ENCODE measurements at regions not wholly inside any gene's neighbourhood (a gene's known extent, or its start where the extent isn't known, plus 50 kb on each side); places are given as distances from the start of the nearest gene placed in this dataset.

DNA sequence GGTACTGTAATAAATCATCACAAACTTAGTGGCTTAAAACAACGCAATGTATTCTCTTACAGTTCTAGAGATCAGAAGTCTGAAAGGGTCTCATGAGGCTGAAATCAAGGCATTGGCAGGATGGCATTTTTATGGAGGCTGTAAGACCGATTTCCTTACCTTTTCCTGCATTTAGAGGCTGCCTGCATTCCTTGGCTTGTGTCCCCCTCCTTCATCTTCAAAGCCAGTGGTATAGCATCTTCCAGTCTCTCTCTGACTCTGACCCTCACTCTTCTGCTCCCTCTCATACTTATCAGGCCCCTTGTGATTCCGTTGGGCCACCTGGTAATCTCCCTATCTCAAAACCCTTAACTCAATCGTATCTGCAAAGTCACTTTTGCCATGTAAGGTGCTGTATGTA is 258.2 kb upstream of the JADE1 start:
- DNase-seq (ENCODE audit: extremely low read depth, low read depth) = no peak
- H3K4me3 ChIP-seq (replicated peaks; ENCODE audit: low read depth, low read length) = no peak overlapping the region
- TF ChIP-seq, protein P1, sequence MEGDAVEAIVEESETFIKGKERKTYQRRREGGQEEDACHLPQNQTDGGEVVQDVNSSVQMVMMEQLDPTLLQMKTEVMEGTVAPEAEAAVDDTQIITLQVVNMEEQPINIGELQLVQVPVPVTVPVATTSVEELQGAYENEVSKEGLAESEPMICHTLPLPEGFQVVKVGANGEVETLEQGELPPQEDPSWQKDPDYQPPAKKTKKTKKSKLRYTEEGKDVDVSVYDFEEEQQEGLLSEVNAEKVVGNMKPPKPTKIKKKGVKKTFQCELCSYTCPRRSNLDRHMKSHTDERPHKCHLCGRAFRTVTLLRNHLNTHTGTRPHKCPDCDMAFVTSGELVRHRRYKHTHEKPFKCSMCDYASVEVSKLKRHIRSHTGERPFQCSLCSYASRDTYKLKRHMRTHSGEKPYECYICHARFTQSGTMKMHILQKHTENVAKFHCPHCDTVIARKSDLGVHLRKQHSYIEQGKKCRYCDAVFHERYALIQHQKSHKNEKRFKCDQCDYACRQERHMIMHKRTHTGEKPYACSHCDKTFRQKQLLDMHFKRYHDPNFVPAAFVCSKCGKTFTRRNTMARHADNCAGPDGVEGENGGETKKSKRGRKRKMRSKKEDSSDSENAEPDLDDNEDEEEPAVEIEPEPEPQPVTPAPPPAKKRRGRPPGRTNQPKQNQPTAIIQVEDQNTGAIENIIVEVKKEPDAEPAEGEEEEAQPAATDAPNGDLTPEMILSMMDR (IDR thresholded peaks at IDR 0.05; ENCODE audit: low read depth, low read length, missing control alignments) = no peak

DNA sequence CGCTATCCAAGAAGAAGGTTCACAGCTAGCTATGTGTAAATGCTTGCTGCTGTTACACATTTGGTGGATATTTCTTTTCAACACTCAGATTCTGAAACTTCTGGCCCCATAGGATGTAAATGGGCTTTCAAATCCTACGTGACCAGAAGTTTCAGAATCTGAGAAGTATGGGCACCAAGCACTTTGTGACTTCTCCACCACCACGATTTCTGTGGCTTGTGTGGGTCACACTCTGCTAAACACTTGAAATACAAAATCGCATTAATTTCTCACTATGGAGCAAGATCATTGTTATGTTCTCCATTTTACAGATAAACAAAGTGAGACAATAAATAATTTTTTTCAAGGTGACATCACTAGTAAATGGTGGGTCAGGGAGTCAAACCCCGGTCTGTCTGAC is 259.4 kb upstream of the JADE1 start:
- H3K4me3 ChIP-seq (replicated peaks; ENCODE audit: low read depth, low read length) = no peak overlapping the region
- TF ChIP-seq, protein P1 (IDR thresholded peaks at IDR 0.05; ENCODE audit: low read depth, low read length, missing control alignments) = no peak
- no peak for DNase-seq (ENCODE audit: extremely low read depth, low read depth)

DNA sequence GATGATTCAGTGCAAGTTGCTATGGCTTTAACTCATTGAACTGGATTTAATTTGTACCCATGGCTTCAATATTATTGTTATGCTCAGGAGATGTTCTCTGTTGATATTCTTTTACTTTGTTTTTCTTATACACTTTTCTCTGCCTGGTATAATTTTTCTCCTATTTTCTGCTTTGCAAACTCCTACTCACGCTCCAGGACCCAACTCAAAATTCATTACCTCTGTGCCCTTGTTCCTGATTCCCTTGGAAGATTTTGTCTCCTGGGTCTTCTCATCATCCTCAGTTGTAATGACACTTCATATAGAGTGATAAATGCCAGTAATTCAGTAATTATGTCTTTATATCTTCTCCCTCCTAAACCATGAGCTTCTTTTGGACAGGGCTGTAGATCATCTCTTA is 259.9 kb upstream of the JADE1 start:
- TF ChIP-seq, protein P1 (IDR thresholded peaks at IDR 0.05; ENCODE audit: low read depth, low read length, missing control alignments) = no peak
- no peak overlapping the region for H3K4me3 ChIP-seq (replicated peaks; ENCODE audit: low read depth, low read length)
- DNase-seq (ENCODE audit: extremely low read depth, low read depth) = no peak

DNA sequence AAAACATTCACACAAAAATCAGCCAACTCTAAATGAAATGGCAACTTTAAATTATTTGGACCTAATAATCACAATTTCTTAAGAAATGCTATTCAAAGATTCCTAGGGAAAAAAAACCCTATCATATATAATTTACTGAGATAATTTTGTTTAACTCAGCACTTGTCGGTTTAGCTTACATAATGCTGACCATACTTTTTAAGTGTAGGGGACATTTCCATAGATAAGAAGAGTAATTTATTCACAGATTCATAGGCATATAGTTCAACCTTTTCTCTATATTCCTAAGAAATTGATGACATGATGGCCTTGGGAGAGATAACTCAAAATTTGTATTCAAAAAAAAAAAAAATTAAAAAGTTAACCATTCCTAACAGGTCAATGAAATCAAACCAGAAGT is 260.8 kb upstream of the PGRMC2 start:
- TF ChIP-seq, protein P1 (IDR thresholded peaks at IDR 0.05; ENCODE audit: low read depth, low read length, missing control alignments) = no peak
- no peak for DNase-seq (ENCODE audit: extremely low read depth, low read depth)
- H3K4me3 ChIP-seq (replicated peaks; ENCODE audit: low read depth, low read length) = no peak overlapping the region

DNA sequence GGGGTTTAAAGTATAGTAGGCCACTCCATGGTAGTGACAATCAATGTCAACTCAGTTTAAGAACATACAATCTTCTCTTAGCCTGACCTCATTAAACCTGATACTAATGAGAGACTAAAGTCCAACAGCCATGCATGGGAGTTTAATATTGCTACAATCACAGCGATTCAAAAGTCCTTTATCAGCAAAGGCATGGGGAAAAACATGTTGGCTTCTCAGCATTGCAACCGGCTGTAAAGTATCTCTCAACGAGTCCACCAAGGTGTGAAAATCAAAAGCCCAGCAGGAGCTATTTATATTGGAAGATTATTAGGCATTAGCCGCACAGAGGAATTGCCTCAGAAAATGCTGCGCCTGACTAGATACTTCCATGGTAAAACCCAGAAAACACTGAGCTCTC is 256.7 kb upstream of the PGRMC2 start:
- H3K4me3 ChIP-seq (replicated peaks; ENCODE audit: low read depth, low read length) = no peak overlapping the region
- DNase-seq (ENCODE audit: extremely low read depth, low read depth) = no peak
- TF ChIP-seq, protein P1 (IDR thresholded peaks at IDR 0.05; ENCODE audit: low read depth, low read length, missing control alignments) = no peak

DNA sequence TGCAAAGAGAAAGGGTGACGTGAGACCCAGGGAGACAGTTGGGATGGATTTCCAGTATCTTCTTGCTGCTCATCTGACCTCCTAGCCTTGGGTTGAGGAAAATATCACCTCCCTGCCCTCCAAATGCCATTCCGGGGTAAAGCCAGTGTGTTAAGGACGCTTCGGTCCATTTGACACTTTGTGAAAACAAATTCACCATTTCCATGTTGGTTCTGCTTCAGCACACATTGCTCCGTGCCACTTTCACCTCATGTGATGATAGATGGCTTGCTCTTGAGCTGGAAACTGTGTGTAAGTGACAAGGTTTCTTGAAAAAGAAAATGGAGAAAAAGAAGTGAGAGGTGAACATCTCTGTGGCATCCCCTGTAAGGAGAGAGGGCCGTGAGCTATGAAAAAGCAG is 256.1 kb upstream of the PGRMC2 start:
- no peak for DNase-seq (ENCODE audit: extremely low read depth, low read depth)
- TF ChIP-seq, protein P1 (IDR thresholded peaks at IDR 0.05; ENCODE audit: low read depth, low read length, missing control alignments) = no peak

DNA sequence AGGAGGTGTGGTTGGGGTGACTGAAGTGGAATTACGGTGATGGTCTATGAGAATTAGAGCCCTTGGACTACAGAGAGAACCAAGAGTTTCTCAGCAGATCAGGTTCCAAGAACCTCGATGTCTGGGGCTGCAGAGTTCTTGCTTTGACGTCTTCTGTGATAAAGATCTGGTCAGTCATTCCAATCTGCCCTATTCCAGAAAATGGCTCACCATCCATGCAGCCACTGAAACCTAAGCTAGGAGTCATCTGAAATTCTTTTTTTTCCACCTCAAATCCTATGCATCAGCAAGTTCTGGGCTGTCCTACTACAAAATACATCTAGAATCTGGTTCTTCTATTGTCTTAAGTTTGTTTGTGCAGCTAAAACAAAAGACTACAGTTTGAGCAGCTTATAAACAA is 254.4 kb upstream of the PGRMC2 start:
- TF ChIP-seq, protein P1 (IDR thresholded peaks at IDR 0.05; ENCODE audit: low read depth, low read length, missing control alignments) = no peak
- no peak for DNase-seq (ENCODE audit: extremely low read depth, low read depth)
- H3K4me3 ChIP-seq (replicated peaks; ENCODE audit: low read depth, low read length) = no peak overlapping the region

More for the DNA sequence above, 256.1 kb upstream of the PGRMC2 start:
- no peak overlapping the region for H3K4me3 ChIP-seq (replicated peaks; ENCODE audit: low read depth, low read length)

Measured in HFF-Myc (cell line).